GM18907 (cell line): ENCODE measurements at regions not wholly inside any gene's neighbourhood (a gene's known extent, or its start where the extent isn't known, plus 50 kb on each side); places are given as distances from the start of the nearest gene placed in this dataset.
"Not testable (repeated sequence)": the region's sequence is repeated elsewhere in the genome, so short reads cannot be mapped to it uniquely, and the experiment has no call there.

Source experiments
- ATAC-seq: cut with Tn5 transposase; IDR thresholded peaks from one replicate; pipeline ENCODE4 v1.9.1; 2021; ENCODE audit warnings: mild to moderate bottlenecking, moderate library complexity; ENCODE audit not compliant: unreplicated experiment

- ATAC-seq, result no peak
Measured at GRCh38 chr9:31045810-31046209, 1338.6 kb upstream of the ACO1 start.

- not testable (repeated sequence) for ATAC-seq
Measured at GRCh38 chr9:31061592-31061991, 1322.9 kb upstream of the ACO1 start.

- ATAC-seq, result no peak
Measured at GRCh38 chr9:31065691-31066090, 1318.8 kb upstream of the ACO1 start.

- ATAC-seq, result no peak
Measured at GRCh38 chr9:31067418-31067817, 1317.0 kb upstream of the ACO1 start.

- no peak for ATAC-seq
Measured at GRCh38 chr9:31071606-31072286, 1312.7 kb upstream of the ACO1 start.

- ATAC-seq, result no peak
Measured at GRCh38 chr9:31078175-31078574, 1306.3 kb upstream of the ACO1 start.

- ATAC-seq, result no peak
Measured at GRCh38 chr9:31084350-31084749, 1300.1 kb upstream of the ACO1 start.

- no peak for ATAC-seq
Measured at GRCh38 chr9:31089549-31090221, 1294.8 kb upstream of the ACO1 start.

- ATAC-seq, result no peak
Measured at GRCh38 chr9:31100311-31100710, 1284.1 kb upstream of the ACO1 start.

- no peak for ATAC-seq
Measured at GRCh38 chr9:31103836-31104235, 1280.6 kb upstream of the ACO1 start.

GRCh38 chr9:31104249-31104648 is 1280.2 kb upstream of the ACO1 start:
- ATAC-seq, result no peak

- no peak for ATAC-seq
Measured at GRCh38 chr9:31112491-31112890, 1272.0 kb upstream of the ACO1 start.

- ATAC-seq, result no peak
Measured at GRCh38 chr9:31114346-31114745, 1270.1 kb upstream of the ACO1 start.

GRCh38 chr9:31119890-31120454 is 1264.5 kb upstream of the ACO1 start:
- ATAC-seq, result peak; percentile 89

GRCh38 chr9:31124389-31124788 is 1260.1 kb upstream of the ACO1 start:
- no peak for ATAC-seq

- ATAC-seq, result no peak
Measured at GRCh38 chr9:31135567-31135966, 1248.9 kb upstream of the ACO1 start.

GRCh38 chr9:31136524-31136923 is 1247.9 kb upstream of the ACO1 start:
- ATAC-seq, result no peak

GRCh38 chr9:31137176-31138160 is 1247.0 kb upstream of the ACO1 start:
- no peak for ATAC-seq

GRCh38 chr9:31140316-31140715 is 1244.1 kb upstream of the ACO1 start:
- no peak for ATAC-seq

- ATAC-seq, result no peak
Measured at GRCh38 chr9:31142456-31142855, 1242.0 kb upstream of the ACO1 start.

GRCh38 chr9:31144614-31145013 is 1239.8 kb upstream of the ACO1 start:
- no peak for ATAC-seq
